ENCODE measurements at regions not wholly inside any gene's neighbourhood (a gene's known extent, or its start where the extent isn't known, plus 50 kb on each side); places are given as distances from the start of the nearest gene placed in this dataset.

DNA sequence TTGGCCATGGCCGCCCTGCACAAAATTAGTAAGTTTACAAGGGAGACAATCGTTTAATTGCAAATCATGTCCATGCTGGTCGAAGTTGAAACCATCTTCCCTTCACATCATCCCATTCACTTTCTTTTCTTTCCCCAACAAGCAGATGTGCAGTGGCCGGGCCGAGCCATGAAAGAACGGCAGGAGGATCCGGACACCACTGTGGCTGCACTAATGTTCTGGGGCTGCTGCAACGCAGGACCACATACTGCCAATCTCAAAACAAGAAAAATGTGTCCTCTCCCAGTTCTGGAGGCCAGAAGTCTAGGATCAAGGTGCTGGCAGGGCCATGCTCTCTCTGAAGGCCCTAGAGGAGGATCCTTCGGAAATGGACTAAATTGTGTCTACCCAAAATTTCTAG, 227.4 kb upstream of the MYT1L start:
- Histone ChIP-seq H2AFZ (ENCODE audit: low read length) (no peak overlapping the region), H3K27me3 (ENCODE audit: control insufficient read depth, insufficient read depth, low read length) (no peaks in the 10 kb centered on the region), H3K4me1 (ENCODE audit: control insufficient read depth, extremely low read depth, insufficient read depth, low read length) (no peaks in the 10 kb centered on the region), H4K20me1 (ENCODE audit: control insufficient read depth, extremely low read depth, insufficient read depth, low read length) (no peaks in the 10 kb centered on the region), H3K4me2 (ENCODE audit: extremely low read depth, insufficient read depth, low read length) (no peak overlapping the region), H3K27ac (ENCODE audit: insufficient read depth, low read length) (no peak overlapping the region), H3K79me2 (ENCODE audit: control insufficient read depth, insufficient read depth, low read length) (no peaks in the 10 kb centered on the region), H3K9me3 (ENCODE audit: control insufficient read depth, insufficient read depth, low read depth, low read length) (peaks cover 1% of the 10 kb centered on the region), H3K9ac (ENCODE audit: insufficient read depth, low read length) (no peak overlapping the region), H3K4me3 (replicated peaks in 1 of 4; ENCODE audit: control extremely low read depth in 1 of 4, insufficient read depth in 1 of 4, low read depth in 3 of 4, low read length in 4 of 4) (no peak overlapping the region), H3K36me3 (ENCODE audit: control insufficient read depth, insufficient read depth, low read length) (no peaks in the 10 kb centered on the region)
- DNase-seq (ENCODE audit: low read depth in 2 of 2) = no peak
- TF ChIP-seq CTCF (conservative IDR thresholded peaks at IDR 0.05 in 1 of 2, IDR thresholded peaks at IDR 0.05 in 1 of 2; ENCODE audit: low read depth in 1 of 2, low read length in 2 of 2) (no peak), EZH2 (IDR thresholded peaks at IDR 0.05; ENCODE audit: low read length, missing control alignments) (no peak)

DNA sequence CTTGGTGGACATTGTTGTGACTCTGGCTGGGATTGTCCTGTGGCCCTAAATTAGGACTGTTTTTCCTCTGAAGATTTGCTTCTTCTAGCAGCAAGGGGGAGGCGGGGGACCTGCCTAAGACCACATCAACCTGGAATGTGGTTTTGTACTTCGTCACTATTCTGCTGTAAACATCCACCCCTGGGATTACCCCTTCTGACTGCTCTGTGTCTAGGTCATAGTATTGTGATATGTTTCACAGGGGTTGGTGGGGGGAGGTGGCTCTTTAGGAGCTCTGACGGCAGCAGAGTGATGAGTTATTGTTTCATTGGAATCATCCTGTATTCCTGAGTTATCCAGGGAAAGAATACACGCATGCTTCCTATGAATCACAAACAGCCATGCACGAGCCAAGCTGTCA, 226.4 kb upstream of the MYT1L start:
- Histone ChIP-seq H3K4me2 (ENCODE audit: extremely low read depth, insufficient read depth, low read length) (no peak overlapping the region), H3K27me3 (ENCODE audit: control insufficient read depth, insufficient read depth, low read length) (no peaks in the 10 kb centered on the region), H2AFZ (ENCODE audit: low read length) (no peak overlapping the region), H3K4me1 (ENCODE audit: control insufficient read depth, extremely low read depth, insufficient read depth, low read length) (no peaks in the 10 kb centered on the region), H4K20me1 (ENCODE audit: control insufficient read depth, extremely low read depth, insufficient read depth, low read length) (no peaks in the 10 kb centered on the region), H3K9ac (ENCODE audit: insufficient read depth, low read length) (no peak overlapping the region), H3K9me3 (ENCODE audit: control insufficient read depth, insufficient read depth, low read depth, low read length) (peaks cover 1% of the 10 kb centered on the region), H3K79me2 (ENCODE audit: control insufficient read depth, insufficient read depth, low read length) (no peaks in the 10 kb centered on the region), H3K36me3 (ENCODE audit: control insufficient read depth, insufficient read depth, low read length) (no peaks in the 10 kb centered on the region), H3K27ac (ENCODE audit: insufficient read depth, low read length) (no peak overlapping the region), H3K4me3 (replicated peaks in 1 of 4; ENCODE audit: control extremely low read depth in 1 of 4, insufficient read depth in 1 of 4, low read depth in 3 of 4, low read length in 4 of 4) (no peak overlapping the region)
- DNase-seq (ENCODE audit: low read depth in 2 of 2) = no peak
- TF ChIP-seq CTCF (conservative IDR thresholded peaks at IDR 0.05 in 1 of 2, IDR thresholded peaks at IDR 0.05 in 1 of 2; ENCODE audit: low read depth in 1 of 2, low read length in 2 of 2) (no peak), EZH2 (IDR thresholded peaks at IDR 0.05; ENCODE audit: low read length, missing control alignments) (no peak)

DNA sequence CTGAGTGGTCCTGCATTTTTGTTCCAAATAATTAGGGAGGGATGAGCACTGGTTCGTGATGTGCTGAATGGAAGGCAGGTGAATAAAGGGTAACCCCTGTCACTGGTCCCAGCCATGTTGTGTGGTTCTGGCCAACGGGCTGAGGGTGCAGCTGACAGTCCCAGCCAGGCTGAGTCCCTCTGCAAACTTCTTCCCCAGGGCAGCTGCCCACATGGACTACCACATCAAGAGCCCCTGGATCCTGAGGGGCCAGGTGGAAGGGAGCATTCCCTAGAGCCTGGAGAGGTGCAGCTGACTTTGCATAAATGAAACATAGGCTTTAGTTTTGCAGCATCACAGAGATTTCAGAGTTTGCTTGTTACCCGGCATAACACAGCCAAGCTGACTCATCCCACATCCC, 219.8 kb upstream of the MYT1L start:
- DNase-seq (ENCODE audit: low read depth in 2 of 2) = no peak
- no peaks in the 10 kb centered on the region for H3K4me1 ChIP-seq (ENCODE audit: control insufficient read depth, extremely low read depth, insufficient read depth, low read length)
- no peaks in the 10 kb centered on the region for H3K9me3 ChIP-seq (ENCODE audit: control insufficient read depth, insufficient read depth, low read depth, low read length)
- no peak overlapping the region for H3K9ac ChIP-seq (ENCODE audit: insufficient read depth, low read length)
- no peak overlapping the region for H3K27ac ChIP-seq (ENCODE audit: insufficient read depth, low read length)
- H4K20me1 ChIP-seq (ENCODE audit: control insufficient read depth, extremely low read depth, insufficient read depth, low read length) = no peaks in the 10 kb centered on the region
- H3K79me2 ChIP-seq (ENCODE audit: control insufficient read depth, insufficient read depth, low read length) = no peaks in the 10 kb centered on the region
- no peaks in the 10 kb centered on the region for H3K27me3 ChIP-seq (ENCODE audit: control insufficient read depth, insufficient read depth, low read length)
- H3K4me3 ChIP-seq (replicated peaks in 1 of 4; ENCODE audit: control extremely low read depth in 1 of 4, insufficient read depth in 1 of 4, low read depth in 3 of 4, low read length in 4 of 4) = no peak overlapping the region
- TF ChIP-seq EZH2 (IDR thresholded peaks at IDR 0.05; ENCODE audit: low read length, missing control alignments) = no peak
- no peak for TF ChIP-seq CTCF (conservative IDR thresholded peaks at IDR 0.05 in 1 of 2, IDR thresholded peaks at IDR 0.05 in 1 of 2; ENCODE audit: low read depth in 1 of 2, low read length in 2 of 2)
- H3K4me2 ChIP-seq (ENCODE audit: extremely low read depth, insufficient read depth, low read length) = no peak overlapping the region
- H3K36me3 ChIP-seq (ENCODE audit: control insufficient read depth, insufficient read depth, low read length) = no peaks in the 10 kb centered on the region
- no peak overlapping the region for H2AFZ ChIP-seq (ENCODE audit: low read length)

All from fibroblast of lung (primary cell).